ENCODE measurements at regions not wholly inside any gene's neighbourhood (a gene's known extent, or its start where the extent isn't known, plus 50 kb on each side); places are given as distances from the start of the nearest gene placed in this dataset.
"Not testable (repeated sequence)": the region's sequence is repeated elsewhere in the genome, so short reads cannot be mapped to it uniquely, and the experiment has no call there.

- intact Hi-C loops (cut with DNase I), result no loop called here
- DNase-seq, result no peak
These were observed 361.0 kb downstream of the ETV1 start for GRCh38 chr7:13628239-13629001.

DNA sequence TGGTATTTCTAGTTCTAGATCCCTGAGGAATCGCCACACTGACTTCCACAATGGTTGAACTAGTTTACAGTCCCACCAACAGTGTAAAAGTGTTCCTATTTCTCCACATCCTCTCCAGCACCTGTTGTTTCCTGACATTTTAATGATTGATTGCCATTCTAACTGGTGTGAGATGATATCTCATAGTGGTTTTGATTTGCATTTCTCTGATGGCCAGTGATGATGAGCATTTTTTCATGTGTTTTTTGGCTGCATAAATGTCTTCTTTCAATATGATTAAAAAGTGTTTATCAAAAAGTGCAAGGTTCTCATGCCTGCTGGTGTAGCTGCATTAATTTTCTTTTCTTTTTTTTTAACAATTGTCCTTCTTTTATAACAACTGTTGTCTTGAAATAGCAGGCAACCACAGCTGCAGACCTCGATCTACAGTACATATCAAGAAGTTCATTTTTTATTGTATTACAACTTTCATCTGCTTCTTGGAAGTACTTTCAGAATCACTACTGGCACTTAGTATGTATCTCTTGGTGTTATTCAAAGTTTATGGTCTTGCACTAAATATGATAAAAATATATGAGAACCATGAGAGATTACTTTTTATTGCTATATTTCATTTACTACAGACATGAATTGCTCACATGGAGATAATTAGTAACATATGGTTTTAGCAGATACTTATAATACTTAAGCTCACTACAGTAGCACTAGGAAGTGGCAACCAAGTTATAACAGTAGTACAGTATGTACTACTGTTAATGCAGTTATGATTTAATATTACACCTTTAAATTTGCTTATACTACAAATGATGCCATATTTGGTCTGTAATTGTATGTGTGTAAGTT, 358.0 kb downstream of the ETV1 start:
- intact Hi-C loops (cut with DNase I); DNase-seq: not testable (repeated sequence)

GRCh38 chr7:13633857-13634256, 355.6 kb downstream of the ETV1 start:
- DNase-seq, result no peak
- intact Hi-C loops (cut with DNase I), result no loop called here

- DNase-seq, result no peak
- intact Hi-C loops (cut with DNase I), result no loop called here
These were observed 350.1 kb downstream of the ETV1 start for GRCh38 chr7:13639396-13639795.

- intact Hi-C loops (cut with DNase I), result no loop called here
- no peak for DNase-seq
These were observed 347.8 kb downstream of the ETV1 start for GRCh38 chr7:13641714-13642113.

- intact Hi-C loops (cut with DNase I), result no loop called here
- no peak for DNase-seq
These were observed 338.3 kb downstream of the ETV1 start for GRCh38 chr7:13651167-13651566.

GRCh38 chr7:13656330-13656729, 333.1 kb downstream of the ETV1 start:
- intact Hi-C loops (cut with DNase I), result no loop called here
- DNase-seq, result no peak

DNA sequence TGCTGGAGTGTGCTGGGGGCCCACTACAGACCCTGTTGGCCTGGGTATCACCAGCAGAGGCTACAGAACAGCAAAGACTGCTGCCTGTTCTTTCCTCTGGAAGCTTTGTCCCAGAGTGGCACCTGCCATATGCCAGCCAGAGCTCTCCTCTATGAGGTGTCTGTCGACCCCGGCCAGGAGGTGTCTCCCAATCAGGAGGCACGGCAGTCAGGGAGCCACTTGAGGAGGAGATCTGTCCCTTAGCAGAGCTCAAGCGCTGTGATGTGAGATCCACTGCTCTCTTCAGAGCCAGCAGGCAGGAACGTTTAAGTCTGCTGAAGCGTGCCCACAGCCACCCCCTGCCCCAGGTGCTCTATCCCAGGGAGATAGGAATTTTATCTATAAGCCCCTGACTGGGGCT, 316.2 kb downstream of the ETV1 start:
- intact Hi-C loops (cut with DNase I), result no loop called here
- no peak for DNase-seq

- DNase-seq, result no peak
- intact Hi-C loops (cut with DNase I), result no loop called here
These were observed 306.8 kb downstream of the ETV1 start for GRCh38 chr7:13682626-13683025.

DNA sequence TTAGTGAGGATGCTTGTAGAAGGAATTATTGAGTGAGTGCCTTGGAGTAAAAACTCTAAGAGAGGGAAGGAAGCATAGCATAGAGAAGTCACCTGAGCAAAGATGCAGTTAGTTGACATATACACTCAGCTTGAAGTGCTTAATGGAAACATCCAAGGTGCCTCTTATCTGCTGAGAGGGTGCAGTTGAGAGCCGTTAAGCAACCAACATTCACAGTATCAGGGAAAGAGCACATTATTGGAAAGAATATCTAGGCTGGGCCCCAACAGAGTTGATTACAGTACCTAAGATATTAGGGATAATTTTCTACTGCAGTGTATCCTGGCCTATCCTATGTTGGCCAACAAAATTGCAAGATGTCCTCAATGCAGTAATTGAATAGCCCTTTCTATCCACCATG, 302.0 kb downstream of the ETV1 start:
- intact Hi-C loops (cut with DNase I), result no loop called here
- no peak for DNase-seq

GRCh38 chr7:13692548-13692947, 296.9 kb downstream of the ETV1 start:
- intact Hi-C loops (cut with DNase I), result no loop called here
- DNase-seq, result no peak

DNA sequence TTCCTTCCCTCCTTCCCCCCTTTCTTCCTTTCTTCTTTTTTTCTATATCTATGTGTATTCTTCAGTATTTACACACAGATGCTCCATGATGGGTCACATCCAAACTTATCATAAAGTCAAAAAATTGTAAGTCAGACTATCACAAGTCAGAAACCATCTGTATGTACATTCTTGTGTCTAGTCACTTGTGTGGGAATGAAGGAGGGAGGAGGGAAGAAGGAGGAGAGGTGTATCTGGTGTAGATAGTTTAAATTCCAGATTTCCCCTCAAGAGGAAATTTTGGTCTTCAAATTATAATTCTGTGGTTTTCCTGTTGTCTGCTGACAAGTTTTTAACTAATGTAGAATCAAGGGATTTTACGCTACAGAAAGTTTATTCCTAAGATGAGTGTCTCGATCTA, 287.2 kb downstream of the ETV1 start:
- no peak for DNase-seq
- intact Hi-C loops (cut with DNase I), result no loop called here

GRCh38 chr7:13708670-13709069, 280.8 kb downstream of the ETV1 start:
- DNase-seq, result no peak
- intact Hi-C loops (cut with DNase I), result no loop called here

DNA sequence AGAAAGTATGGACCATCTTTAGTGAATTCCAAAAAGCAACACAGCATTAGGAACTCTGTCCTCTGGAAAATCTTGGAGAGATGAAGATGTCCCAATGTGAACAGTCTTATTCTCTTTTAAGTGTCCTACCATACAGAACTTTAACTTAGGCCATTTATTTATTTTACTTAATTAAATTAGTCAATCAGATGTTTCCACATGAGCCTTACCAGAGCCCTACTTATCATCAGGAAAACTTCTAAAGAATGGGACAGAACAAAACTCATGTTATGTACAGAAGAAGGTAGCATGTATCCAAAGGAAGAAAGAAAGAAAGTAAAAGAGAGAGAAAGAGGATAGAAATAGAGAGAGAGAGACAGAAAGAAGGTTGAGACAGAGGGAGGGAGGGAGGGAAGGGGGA, 276.4 kb downstream of the ETV1 start:
- intact Hi-C loops (cut with DNase I), result no loop called here
- DNase-seq, result no peak

DNA sequence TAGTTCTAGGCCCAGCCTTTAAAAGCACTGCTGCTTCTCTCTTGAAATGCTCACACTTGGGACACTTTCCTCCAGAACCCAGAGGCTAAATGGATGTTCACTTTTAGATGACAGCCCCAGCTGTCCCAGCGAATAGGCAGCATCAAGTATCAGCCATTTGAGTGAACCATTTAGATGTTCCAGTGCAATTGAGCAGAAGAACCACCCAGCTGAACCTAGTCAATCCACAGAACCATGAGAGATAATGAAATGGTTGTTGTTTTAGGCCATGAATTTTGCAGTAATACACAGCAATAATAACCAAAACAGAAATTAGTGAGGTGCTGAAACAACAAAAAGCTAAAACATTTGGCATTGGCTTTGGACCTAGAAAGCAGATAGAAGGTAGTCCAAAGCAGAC, 273.9 kb downstream of the ETV1 start:
- no peak for DNase-seq
- intact Hi-C loops (cut with DNase I), result no loop called here

DNA sequence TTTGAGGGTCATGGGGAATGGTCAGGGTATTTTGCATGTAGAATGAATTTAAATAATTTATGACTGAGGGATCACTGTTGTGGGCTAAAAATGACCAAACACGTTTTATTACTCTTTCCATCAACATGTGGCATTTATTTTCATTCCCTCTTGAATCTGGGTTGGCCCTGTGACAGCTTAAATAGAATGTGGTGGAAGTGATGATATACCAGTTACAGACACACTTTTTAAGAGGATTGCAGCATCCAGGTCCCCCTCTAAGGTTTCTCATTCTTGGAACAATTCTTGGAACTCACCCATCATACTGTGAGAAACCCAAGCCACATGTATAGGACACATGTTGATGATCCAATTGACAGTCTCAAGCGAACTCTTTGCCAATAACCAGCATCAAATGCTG, 272.4 kb downstream of the ETV1 start:
- DNase-seq, result no peak
- intact Hi-C loops (cut with DNase I), result no loop called here

- no peak for DNase-seq
- intact Hi-C loops (cut with DNase I), result no loop called here
These were observed 265.1 kb downstream of the ETV1 start for GRCh38 chr7:13724191-13724976.

DNA sequence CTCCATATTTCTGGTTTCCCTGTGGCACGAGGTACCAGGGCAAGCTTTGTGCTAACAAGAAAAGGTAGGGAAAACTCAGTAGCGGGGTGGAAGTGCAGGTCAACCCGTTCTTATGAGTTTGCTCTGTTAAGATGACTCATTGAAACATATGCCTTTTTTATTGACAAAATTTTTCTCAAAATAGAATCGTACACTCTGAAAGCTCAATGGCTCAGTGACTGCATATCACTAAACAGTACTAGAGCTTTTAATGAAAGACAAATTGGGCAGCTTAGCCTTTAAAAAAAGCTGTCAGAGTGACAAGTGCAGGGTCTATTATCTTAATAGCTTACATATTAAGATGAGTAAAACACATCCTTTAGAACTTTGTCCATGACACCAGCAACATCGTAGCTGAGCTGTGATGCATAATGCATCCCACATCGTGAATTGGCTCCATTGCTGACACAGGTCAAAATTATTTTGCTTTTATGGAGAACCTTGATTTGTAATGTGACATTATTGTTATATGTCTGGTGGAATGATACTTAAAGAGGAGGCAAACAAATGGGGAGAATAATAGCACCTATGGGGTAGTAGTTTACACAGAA, 264.4 kb downstream of the ETV1 start:
- intact Hi-C loops (cut with DNase I), result no loop called here
- DNase-seq, result no peak

- DNase-seq, result no peak
- intact Hi-C loops (cut with DNase I), result no loop called here
These were observed 263.9 kb downstream of the ETV1 start for GRCh38 chr7:13725591-13725990.

DNA sequence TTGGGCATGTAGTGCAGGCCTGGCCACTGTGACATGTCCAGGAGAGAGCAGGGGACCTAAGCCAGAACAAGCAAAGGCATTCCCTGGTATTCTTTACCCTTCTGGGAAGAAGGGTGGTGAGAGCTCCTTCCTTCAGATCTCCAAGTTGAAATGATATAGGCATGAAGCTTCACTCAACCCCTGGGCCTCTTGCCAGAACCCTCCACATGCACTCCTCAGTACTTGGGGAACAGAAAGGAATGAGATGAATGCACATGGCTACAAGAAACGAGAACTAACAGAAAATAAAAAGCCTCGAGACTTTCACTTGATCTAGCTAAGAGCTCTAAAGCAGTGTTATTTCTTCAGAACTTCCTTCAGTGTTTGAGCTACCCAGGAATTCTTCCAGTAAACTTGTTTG, 262.2 kb downstream of the ETV1 start:
- no peak for DNase-seq
- intact Hi-C loops (cut with DNase I), result no loop called here
